ENCODE measurements at regions not wholly inside any gene's neighbourhood (a gene's known extent, or its start where the extent isn't known, plus 50 kb on each side); places are given as distances from the start of the nearest gene placed in this dataset.

GRCh38 chr6:128827675-128828464, 55.1 kb upstream of the LAMA2 start:
- DNase-seq, result no peak

DNA sequence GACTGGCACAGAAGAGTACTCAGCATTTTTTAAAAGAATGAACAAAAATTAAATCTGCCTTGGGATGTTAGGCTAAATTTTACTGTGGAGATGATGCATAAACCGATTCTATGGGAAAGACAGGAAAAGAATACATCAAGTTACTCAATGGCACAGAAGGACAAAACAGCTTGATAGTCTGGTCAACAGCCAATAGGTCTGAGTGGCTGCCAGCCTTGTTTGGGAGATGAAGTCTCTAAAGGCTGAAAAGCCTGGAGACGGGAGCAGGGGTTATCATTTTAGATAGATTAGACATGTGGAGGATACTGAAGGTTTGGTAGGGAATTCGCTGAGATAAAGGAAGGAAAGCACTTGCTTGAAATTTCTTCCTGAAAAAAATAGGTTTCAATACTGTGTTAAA, 56.3 kb upstream of the LAMA2 start:
- no peak for DNase-seq

DNA sequence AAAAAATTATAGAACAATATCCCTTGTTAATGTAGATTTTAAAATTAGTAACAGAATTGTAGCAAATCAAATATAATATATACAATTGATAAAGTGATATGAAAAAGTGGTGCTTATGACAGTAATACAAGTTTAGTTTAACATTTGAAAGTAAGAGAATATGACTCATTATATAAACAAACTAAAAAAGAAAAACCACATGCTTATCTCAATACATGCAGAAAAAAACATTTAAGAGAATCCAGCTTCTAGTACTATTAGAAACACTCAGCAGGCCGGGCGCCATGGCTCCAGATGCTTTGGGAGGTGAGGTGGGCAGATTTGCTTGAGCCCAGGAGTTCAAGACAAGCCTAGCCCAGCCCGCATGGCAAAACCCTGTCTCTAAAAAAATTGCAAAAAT, 60.7 kb upstream of the LAMA2 start:
- DNase-seq, result no peak

DNA sequence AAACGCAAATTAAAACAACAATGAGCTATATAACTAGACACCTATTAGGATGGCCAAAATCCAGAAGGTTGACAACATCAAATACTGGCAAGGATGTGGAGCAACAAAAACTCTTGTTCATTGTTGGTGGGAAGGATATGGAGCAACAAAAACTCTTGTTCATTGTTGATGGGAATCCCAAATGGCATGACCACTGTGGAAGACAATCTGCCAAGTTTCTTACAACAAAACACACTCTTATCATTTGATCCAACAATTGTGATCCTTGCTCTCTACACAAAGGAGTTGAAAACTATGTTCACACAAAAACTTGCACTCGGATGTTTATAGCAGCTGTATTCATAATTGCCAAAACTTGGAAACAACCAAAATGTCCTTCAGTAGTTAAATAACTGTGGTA, 61.8 kb upstream of the LAMA2 start:
- no peak for DNase-seq

GRCh38 chr6:128808856-128809255, 74.1 kb upstream of the LAMA2 start:
- no peak for DNase-seq

DNA sequence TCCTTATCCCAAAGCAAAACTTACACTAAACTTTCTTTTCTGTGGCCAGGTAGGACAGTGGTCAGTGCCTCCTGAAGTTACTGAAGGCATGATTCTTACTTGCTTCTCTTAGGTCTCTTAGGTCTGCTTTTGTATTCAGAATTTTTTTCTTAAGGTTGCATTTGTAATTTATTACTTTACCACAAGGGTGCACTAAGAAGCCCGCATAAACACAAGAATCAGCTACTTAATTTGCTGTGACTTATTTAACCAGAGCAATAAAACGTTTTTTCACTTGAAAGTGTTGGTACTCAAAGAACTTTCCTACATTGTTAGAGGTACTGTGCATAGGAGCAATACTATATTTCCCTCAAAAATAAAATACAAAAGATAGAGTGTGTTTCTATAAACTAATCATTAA, 75.4 kb upstream of the LAMA2 start:
- no peak for DNase-seq

DNA sequence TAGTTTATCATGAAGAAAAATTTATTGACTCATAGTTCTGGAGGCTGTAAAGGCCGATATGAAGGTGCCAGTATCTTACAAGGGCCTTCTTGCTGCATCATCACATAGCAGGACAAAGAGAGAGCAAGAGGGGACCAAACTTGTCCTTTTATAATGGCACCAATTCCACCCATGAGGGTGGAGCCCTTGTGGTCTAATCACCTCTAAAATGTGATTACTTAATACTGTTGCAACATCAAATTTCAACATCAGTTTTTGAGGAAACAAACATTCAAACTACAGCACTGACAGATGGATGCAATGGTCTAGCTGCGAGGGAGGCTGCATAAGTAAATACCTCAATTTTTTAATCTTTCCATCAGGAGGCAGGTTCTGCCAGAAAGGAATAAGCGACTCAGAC, 76.7 kb upstream of the LAMA2 start:
- no peak for DNase-seq

DNA sequence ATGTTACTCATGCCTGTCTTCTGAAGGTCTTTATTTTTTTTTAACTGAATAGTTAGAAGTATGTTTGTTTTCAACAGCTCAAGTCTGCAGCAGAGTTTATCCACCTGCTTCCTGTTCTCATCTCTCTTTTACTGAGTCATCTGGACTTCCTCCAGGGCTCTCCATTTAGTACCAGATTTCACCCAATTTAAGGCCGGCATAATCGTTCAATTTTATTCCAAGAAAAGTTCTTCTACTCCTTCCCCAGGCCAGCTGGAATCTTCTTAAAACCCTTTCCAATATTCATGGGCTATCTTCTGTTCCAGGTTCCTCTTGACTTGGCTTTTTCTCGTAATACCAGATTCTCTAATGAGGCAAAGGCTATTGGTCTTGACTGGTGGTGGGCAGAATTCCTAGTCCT, 79.0 kb upstream of the LAMA2 start:
- no peak for DNase-seq

DNA sequence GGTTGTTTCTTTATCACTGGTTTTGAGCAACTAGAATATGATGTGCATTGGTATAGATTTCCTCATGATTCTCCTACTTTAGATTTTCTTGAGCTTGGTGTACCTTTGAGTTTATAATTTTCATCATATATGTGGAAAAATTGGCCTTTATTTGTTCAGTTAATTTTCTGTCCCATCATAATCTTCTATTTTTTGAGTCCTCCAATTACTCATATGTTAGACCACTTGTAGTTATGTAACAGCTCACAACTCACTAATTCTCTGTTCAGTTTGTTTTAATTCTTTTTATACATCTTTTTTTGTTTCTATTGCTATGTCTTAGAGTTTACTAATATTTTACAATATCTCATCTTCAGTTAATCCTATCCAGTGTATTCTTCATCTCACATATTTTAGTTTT, 81.3 kb upstream of the LAMA2 start:
- DNase-seq, result no peak

GRCh38 chr6:128784266-128784665, 98.7 kb upstream of the LAMA2 start:
- no peak for DNase-seq

DNA sequence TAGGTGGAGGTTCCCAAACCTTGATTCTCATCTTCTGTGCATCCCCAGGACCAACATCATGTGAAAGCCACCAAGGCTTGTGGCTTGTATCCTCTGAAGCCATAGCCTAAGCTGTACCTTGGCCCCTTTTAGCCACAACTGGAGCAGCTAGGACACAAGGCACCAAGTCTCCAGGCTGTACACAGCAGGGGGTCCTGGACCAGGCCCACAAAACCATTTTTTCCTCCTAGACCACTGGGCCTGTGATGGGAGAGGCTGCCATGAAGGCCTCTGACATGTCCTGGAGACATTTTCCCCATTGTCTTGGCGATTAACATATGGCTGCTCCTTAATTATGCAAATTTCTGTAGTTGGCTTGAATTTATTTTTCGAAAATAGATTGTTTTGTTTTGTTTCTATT, 114.8 kb upstream of the LAMA2 start:
- no peak for DNase-seq

DNA sequence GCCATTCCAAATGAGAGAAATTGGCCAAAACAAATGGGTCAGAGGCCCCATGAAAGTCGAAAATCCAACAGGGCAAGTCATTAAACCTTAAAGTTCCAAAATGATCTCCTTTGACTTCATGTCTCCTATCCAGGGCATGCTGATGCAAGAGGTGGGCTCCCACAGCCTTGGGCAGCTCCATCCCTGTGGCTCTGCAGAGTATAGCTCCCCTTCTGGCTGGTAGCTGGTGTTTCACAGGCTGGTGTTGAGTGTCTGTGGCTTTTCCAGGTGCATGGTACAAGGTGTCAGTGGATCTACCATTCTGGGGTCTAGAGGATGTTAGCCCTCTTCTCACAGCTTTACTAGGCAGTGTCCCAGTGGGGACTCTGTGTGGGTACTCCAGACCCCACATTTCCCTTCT, 115.2 kb upstream of the LAMA2 start:
- DNase-seq, result no peak

DNA sequence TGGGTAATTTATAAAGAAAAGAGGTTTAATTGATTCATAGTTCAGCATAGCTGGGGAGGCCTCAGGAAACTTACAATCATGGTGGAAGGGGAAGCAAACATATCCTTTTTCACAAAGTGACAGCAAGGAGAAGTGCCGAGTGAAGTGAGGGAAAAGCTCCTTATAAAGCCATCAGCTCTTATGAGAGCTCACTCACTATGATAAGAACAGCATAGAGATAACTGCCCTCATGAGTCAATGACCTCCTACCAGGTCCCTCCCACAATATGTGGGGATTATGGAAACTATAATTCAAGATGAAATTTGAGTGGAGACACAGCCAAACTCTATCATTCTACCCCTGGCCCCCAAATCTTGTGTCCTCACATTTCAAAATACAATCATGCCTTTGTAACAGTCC, 115.8 kb upstream of the LAMA2 start:
- no peak for DNase-seq

DNA sequence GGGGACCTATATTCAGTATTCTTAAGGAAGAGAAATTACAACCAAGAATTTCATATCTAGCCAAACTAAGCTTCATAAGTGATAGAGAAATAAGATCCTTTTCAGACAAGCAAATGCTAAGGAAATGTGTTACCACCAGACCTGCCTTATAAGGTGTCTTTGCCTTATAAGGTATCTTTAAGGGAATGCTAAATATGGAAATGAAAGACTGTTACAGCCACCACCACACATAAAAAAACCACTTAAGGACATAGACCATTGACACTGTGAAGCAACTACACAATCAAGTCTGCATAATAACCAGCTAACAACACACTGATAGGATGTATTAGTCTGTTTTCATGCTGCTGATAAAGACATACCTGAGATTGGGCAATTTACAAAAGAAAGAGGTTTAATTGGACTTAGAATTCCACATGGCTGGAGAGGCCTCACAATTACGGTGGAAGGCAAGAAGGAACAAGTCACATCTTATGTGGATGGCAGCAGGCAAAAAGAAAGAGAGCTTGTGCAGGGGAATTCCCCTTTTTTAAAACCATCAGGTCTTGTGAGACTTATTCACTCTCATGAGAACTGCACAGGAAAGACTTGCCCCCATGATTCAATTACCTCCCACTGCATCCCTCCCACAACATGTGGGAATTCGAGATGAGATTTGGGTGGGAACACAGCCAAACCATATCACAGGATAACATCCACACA, 119.2 kb upstream of the LAMA2 start:
- no peak for DNase-seq

GRCh38 chr6:128759901-128760300, 123.0 kb upstream of the LAMA2 start:
- DNase-seq, result no peak

GRCh38 chr6:128759447-128759846, 123.5 kb upstream of the LAMA2 start:
- DNase-seq, result no peak

GRCh38 chr6:128757961-128758360, 125.0 kb upstream of the LAMA2 start:
- DNase-seq, result no peak

DNA sequence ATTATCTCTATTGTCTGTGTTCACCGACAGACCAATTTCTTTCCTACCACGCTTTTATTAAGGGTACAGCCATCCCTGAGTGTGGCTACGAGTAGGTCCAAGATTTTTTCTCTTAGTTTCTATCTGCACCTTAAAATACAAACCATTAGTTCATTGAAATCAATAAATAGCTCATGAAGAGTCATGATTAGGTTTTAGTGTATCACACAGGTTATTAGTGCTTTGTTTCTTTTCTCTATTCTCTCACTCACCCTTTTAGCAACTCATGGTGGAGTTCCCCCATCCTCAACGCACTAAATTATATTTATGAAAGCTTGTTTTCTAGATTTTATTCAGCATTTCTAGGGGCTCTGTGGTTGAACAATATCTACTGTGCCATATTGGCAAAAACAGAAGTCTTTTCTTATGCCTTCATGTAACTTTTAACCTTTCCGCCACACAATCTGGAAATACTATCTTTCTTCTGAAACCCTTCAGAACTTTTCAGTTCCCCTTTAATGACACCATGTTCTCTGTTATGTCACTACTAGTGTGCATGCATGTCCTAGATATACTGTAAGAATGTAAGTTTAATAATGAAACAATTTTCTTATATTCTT, 128.2 kb upstream of the LAMA2 start:
- no peak for DNase-seq

GRCh38 chr6:128743974-128744765, 138.8 kb upstream of the LAMA2 start:
- no peak for DNase-seq

- DNase-seq, result no peak
Measured at GRCh38 chr6:128742900-128743299, 140.0 kb upstream of the LAMA2 start.

GRCh38 chr6:128740951-128741350, 142.0 kb upstream of the LAMA2 start:
- no peak for DNase-seq

GRCh38 chr6:128739112-128739511, 143.8 kb upstream of the LAMA2 start:
- DNase-seq, result no peak

DNA sequence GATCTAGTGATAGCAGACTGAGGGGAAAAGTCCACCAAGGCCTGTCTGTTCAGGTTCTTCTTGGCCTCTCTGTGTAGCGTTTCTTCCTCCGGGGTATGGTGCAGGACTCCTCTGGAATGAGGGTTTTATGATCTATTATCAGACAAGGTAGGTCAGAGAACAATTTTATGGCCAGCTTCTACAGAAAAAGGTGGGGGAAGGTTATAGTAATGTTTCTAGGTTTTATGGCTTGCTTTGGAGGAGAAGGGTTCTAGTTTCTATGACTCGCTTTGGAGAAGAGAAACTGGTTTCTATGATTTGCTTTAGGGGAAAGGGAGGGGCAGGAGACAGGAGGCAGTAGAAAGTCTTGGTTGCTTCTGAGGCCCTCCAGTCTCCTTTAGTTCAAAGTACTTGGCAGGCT, 144.8 kb upstream of the LAMA2 start:
- no peak for DNase-seq

GRCh38 chr6:128736780-128737179, 146.2 kb upstream of the LAMA2 start:
- DNase-seq, result no peak
